B cell (primary cell): ENCODE measurements at regions not wholly inside any gene's neighbourhood (a gene's known extent, or its start where the extent isn't known, plus 50 kb on each side); places are given as distances from the start of the nearest gene placed in this dataset.

ENCODE experiments used
- ATAC-seq: fragments of 200-7000 bp; cut with Tn5 transposase; one replicate; pipeline ENCODE4 v1.10.0; 2021; ENCODE audit warnings: low read depth, mild to moderate bottlenecking, moderate number of reproducible peaks, moderate library complexity
- CTCF ChIA-PET: fragments of 350-600 bp; sonication (Branson Sonifier 250); formaldehyde crosslinking; loops from one replicate; lab custom pipeline; 2021; ENCODE audit warnings: antibody characterized with exemption, inconsistent platforms; lab: Charles Lee
- POLR2A ChIA-PET: fragments of 350-600 bp; sonication (Branson Sonifier 250); formaldehyde crosslinking; loops from one replicate; lab custom pipeline; 2021; ENCODE audit warnings: antibody characterized with exemption; lab: Charles Lee
- DNase-seq: peaks from one replicate; pipeline ENCODE4 v3.0.0; 2013
- H2AFZ ChIP-seq: 2 replicates; pipeline ENCODE4 v1.6.1; 2012; ENCODE audit warnings: mild to moderate bottlenecking, low read depth, low read length; ENCODE audit not compliant: insufficient read depth, poor library complexity, severe bottlenecking
- H3K27ac ChIP-seq, 2 donors: 1 replicate in 1 of 2; 2 replicates in 1 of 2; pipeline ENCODE4 v1.5.1; 2012 to 2013; ENCODE audit warnings: low read length in 2 of 2, mild to moderate bottlenecking in 2 of 2, moderate library complexity in 1 of 2
- H3K27me3 ChIP-seq, 4 experiments: fragments of 200-600 bp in 1 of 4; sonication (generic) in 1 of 4; replicated peaks in 1 of 4; 1 replicate in 2 of 4; 2 replicates in 2 of 4; pipeline versions ENCODE4 v1.6.1 to v1.7.0; 2013 to 2016; ENCODE audit warnings: low read length in 3 of 4, mild to moderate bottlenecking in 2 of 4, mixed read lengths in 1 of 4, moderate library complexity in 1 of 4; ENCODE audit not compliant: insufficient read depth in 4 of 4, control insufficient read depth in 3 of 4; ENCODE audit errors: control extremely low read depth in 1 of 4
- H3K36me3 ChIP-seq, 2 experiments: replicated peaks in 1 of 2; 1 replicate in 1 of 2; 2 replicates in 1 of 2; pipeline versions ENCODE4 v1.6.1 to v1.7.1; 2013; ENCODE audit warnings: low read length in 1 of 2; ENCODE audit not compliant: insufficient read depth in 2 of 2, control insufficient read depth in 1 of 2; ENCODE audit errors: control extremely low read depth in 1 of 2, extremely low read depth in 1 of 2
- H3K4me1 ChIP-seq, 2 donors: fragments of 200-600 bp in 1 of 2; sonication (generic) in 1 of 2; 1 replicate in 1 of 2; 2 replicates in 1 of 2; pipeline versions ENCODE4 v1.5.1 to v1.6.1; 2013 to 2017; ENCODE audit warnings: low read length in 2 of 2; ENCODE audit not compliant: control insufficient read depth in 2 of 2, insufficient read depth in 2 of 2
- H3K4me2 ChIP-seq: replicated peaks from 2 replicates; pipeline ENCODE3; 2012; ENCODE audit warnings: mild to moderate bottlenecking, low read depth, low read length; ENCODE audit not compliant: poor library complexity, severe bottlenecking
- H3K4me3 ChIP-seq, 5 experiments: fragments of 200-600 bp in 1 of 5; sonication (generic) in 1 of 5; 1 replicate in 3 of 5; 2 replicates in 2 of 5; pipeline versions ENCODE4 v1.5.1 to v1.7.0; 2011 to 2016; ENCODE audit warnings: low read length in 4 of 5, mild to moderate bottlenecking in 4 of 5, low read depth in 2 of 5, control low read depth in 1 of 5, moderate library complexity in 1 of 5; ENCODE audit not compliant: insufficient read depth in 1 of 5; ENCODE audit errors: control extremely low read depth in 1 of 5, extremely low read depth in 1 of 5
- H3K79me2 ChIP-seq: fragments of 200-600 bp; sonication (generic); one replicate; pipeline ENCODE4 v1.6.0; 2016; ENCODE audit warnings: low read length; ENCODE audit not compliant: control insufficient read depth, insufficient read depth
- H3K9ac ChIP-seq: fragments of 200-600 bp; sonication (generic); 2 replicates; pipeline ENCODE4 v1.6.1; 2017; ENCODE audit warnings: mild to moderate bottlenecking, low read length, moderate library complexity
- H3K9me3 ChIP-seq, 3 donors: one replicate each; pipeline versions ENCODE4 v1.6.1 to v1.7.1; 2013; ENCODE audit warnings: low read length in 2 of 3; ENCODE audit not compliant: control insufficient read depth in 2 of 3, insufficient read depth in 1 of 3; ENCODE audit errors: control extremely low read depth in 1 of 3
- H4K20me1 ChIP-seq: 2 replicates; pipeline ENCODE4 v1.6.0; 2012; ENCODE audit warnings: mild to moderate bottlenecking, low read length; ENCODE audit not compliant: insufficient read depth, control insufficient read depth, poor library complexity, severe bottlenecking
- H3K27ac Mint-ChIP-seq: one replicate; pipeline ENCODE4 v1.8.0; 2021; ENCODE audit warnings: mixed read lengths
- H3K27me3 Mint-ChIP-seq: one replicate; pipeline ENCODE4 v1.8.0; 2021; ENCODE audit warnings: mixed read lengths
- H3K4me1 Mint-ChIP-seq: one replicate; pipeline ENCODE4 v1.8.0; 2021; ENCODE audit warnings: mixed read lengths
- H3K4me3 Mint-ChIP-seq: one replicate; pipeline ENCODE4 v1.8.0; 2021; ENCODE audit warnings: mixed read lengths
- H3K9me3 Mint-ChIP-seq: one replicate; pipeline ENCODE4 v1.8.0; 2022; ENCODE audit warnings: mixed read lengths; ENCODE audit not compliant: insufficient read depth
- CTCF ChIP-seq: fragments of 200-600 bp; IDR thresholded peaks from one replicate; pipeline ENCODE4 v1.8.0; 2022; ENCODE audit warnings: antibody characterized with exemption, mild to moderate bottlenecking
- EZH2 ChIP-seq: IDR thresholded peaks from 2 replicates; pipeline ENCODE4 v1.6.1; 2012; ENCODE audit warnings: borderline replicate concordance, low read depth, mild to moderate bottlenecking, moderate library complexity, low read length; ENCODE audit not compliant: insufficient read depth, poor library complexity, severe bottlenecking
- WGBS: methylation state at CpG from one replicate; pipeline ENCODE4 v1.1.5; 2013; ENCODE audit warnings: missing lambda C conversion rate; ENCODE audit not compliant: insufficient coverage; 5-methylcytosine and 5-hydroxymethylcytosine counted together
- intact Hi-C: fragments of 100-400 bp; cut with micrococcal nuclease; formaldehyde crosslinking; loops from one replicate; pipeline ENCODE4 v1.10.0; 2022

DNA sequence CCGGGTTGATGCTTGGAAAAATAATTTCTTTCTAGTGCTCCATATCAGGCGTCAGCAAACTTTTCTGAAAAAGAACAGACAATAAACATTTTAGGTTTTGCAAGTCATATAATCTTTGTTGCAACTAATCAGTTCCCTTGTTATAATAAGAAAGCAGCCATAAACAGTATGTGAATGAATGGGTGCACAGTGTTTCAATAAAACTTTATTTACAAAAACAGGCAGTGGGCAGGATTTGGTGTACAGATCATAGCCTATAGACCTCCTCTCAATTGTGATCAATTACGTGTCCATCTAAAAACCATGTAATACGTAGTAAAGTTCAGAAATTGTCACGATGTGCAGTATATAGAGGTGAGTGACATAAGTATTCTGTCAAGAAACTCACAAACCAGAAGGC is 143.4 kb downstream of the AREG start:
- Histone ChIP-seq H3K36me3 (no peaks in the 10 kb centered on the region), H2AFZ (no peak overlapping the region), H3K27ac (no peak overlapping the region), H3K9me3 (no peaks in the 10 kb centered on the region), H3K4me3 (no peak overlapping the region), H3K79me2 (no peaks in the 10 kb centered on the region), H3K4me2 (no peak overlapping the region), H3K27me3 (no peaks in the 10 kb centered on the region), H3K9ac (no peak overlapping the region), H3K4me1 (no peaks in the 10 kb centered on the region), H4K20me1 (no peaks in the 10 kb centered on the region)
- POLR2A ChIA-PET = no interaction called here
- DNase-seq (no peak), ATAC-seq (no peak)
- CTCF ChIA-PET = no interaction called here
- Mint-ChIP-seq H3K27ac (no peak overlapping the region), H3K4me3 (no peak overlapping the region), H3K9me3 (no peaks in the 10 kb centered on the region), H3K27me3 (no peaks in the 10 kb centered on the region), H3K4me1 (no peaks in the 10 kb centered on the region)
- intact Hi-C loops = no loop called here
- TF ChIP-seq EZH2 (no peak), CTCF (no peak)
- WGBS = no CpG with 5 or more reads among the region's 5 CpGs

- ChIA-PET CTCF (no interaction called here), POLR2A (no interaction called here)
- no peaks in the 10 kb centered on the region for H3K27me3 Mint-ChIP-seq
- H3K4me1 Mint-ChIP-seq = no peaks in the 10 kb centered on the region
- Histone ChIP-seq H3K4me2 (no peak overlapping the region), H3K9me3 (no peaks in the 10 kb centered on the region), H3K4me1 (no peaks in the 10 kb centered on the region), H3K36me3 (no peaks in the 10 kb centered on the region), H2AFZ (no peak overlapping the region), H3K4me3 (no peak overlapping the region), H3K9ac (no peak overlapping the region), H3K79me2 (no peaks in the 10 kb centered on the region), H4K20me1 (no peaks in the 10 kb centered on the region), H3K27ac (no peak overlapping the region), H3K27me3 (no peaks in the 10 kb centered on the region)
- no peak for TF ChIP-seq EZH2
- TF ChIP-seq CTCF = no peak
- intact Hi-C loops = no loop called here
- no peak overlapping the region for H3K4me3 Mint-ChIP-seq
- no peaks in the 10 kb centered on the region for H3K9me3 Mint-ChIP-seq
- no peak for ATAC-seq
- DNase-seq = no peak
- H3K27ac Mint-ChIP-seq = no peak overlapping the region
These were observed 145.5 kb downstream of the AREG start for GRCh38 chr4:74590476-74590875.
